ENCODE measurements at regions not wholly inside any gene's neighbourhood (a gene's known extent, or its start where the extent isn't known, plus 50 kb on each side); places are given as distances from the start of the nearest gene placed in this dataset.

DNA sequence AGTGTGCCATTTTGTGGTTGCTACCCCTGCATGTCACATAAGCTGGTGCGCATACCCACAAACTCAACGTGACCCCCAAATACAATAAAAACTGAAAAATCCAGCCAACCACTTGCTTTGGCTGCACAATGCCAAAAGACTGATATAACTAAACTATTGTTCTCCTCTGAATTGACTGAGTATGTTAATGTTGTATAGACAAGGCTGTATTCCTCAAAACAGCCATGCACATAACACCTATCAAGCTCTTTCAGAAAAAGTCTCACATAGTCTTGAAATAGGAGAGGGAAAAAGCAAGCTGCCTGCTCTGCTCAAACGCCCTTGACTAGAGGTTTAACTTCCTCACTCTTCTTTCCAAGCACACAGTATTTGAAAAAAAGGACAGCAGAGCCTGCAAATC, 126.4 kb upstream of the NOCT start:
- TF ChIP-seq POLR2A (IDR thresholded peaks at IDR 0.05), result no peak
- TF ChIP-seq CTCF (IDR thresholded peaks at IDR 0.05), result no peak
- TF ChIP-seq EP300 (IDR thresholded peaks at IDR 0.05), result no peak
